HUES6 (cell line): ENCODE measurements at regions not wholly inside any gene's neighbourhood (a gene's known extent, or its start where the extent isn't known, plus 50 kb on each side); places are given as distances from the start of the nearest gene placed in this dataset.

Source experiments
- H3K27ac ChIP-seq: 2 replicates; pipeline ENCODE4 v1.7.0; 2013; ENCODE audit warnings: low read depth, mild to moderate bottlenecking, low read length, inconsistent platforms
- H3K27me3 ChIP-seq: 2 replicates; pipeline ENCODE4 v1.6.1; 2013; ENCODE audit warnings: low read length; ENCODE audit not compliant: control insufficient read depth, insufficient read depth
- H3K36me3 ChIP-seq: 2 replicates; pipeline ENCODE4 v1.6.1; 2013; ENCODE audit warnings: low read length; ENCODE audit not compliant: control insufficient read depth, insufficient read depth
- H3K4me1 ChIP-seq: 2 replicates; pipeline ENCODE4 v1.6.1; 2013; ENCODE audit warnings: low read length; ENCODE audit not compliant: control insufficient read depth, insufficient read depth
- H3K4me3 ChIP-seq: 2 replicates; pipeline ENCODE4 v1.5.1; 2013; ENCODE audit warnings: low read depth, low read length
- H3K9ac ChIP-seq: one replicate; pipeline ENCODE4 v1.6.1; 2013; ENCODE audit warnings: mild to moderate bottlenecking, low read length
- H3K9me3 ChIP-seq: 2 replicates; pipeline ENCODE4 v1.6.1; 2013; ENCODE audit warnings: low read depth, low read length; ENCODE audit not compliant: control insufficient read depth, insufficient read depth

GRCh38 chr2:49262801-49263560, 108.7 kb upstream of the FSHR start:
- Histone ChIP-seq H3K4me3 (no peak overlapping the region), H3K4me1 (no peaks in the 10 kb centered on the region), H3K27ac (no peak overlapping the region), H3K27me3 (no peaks in the 10 kb centered on the region), H3K36me3 (no peaks in the 10 kb centered on the region), H3K9me3 (no peaks in the 10 kb centered on the region), H3K9ac (no peak overlapping the region)

GRCh38 chr2:49261781-49262180, 107.5 kb upstream of the FSHR start:
- no peaks in the 10 kb centered on the region for H3K4me1 ChIP-seq
- H3K9me3 ChIP-seq = no peaks in the 10 kb centered on the region
- H3K9ac ChIP-seq = no peak overlapping the region
- H3K36me3 ChIP-seq = no peaks in the 10 kb centered on the region
- H3K4me3 ChIP-seq = no peak overlapping the region
- H3K27ac ChIP-seq = no peak overlapping the region
- H3K27me3 ChIP-seq = no peaks in the 10 kb centered on the region

GRCh38 chr2:49260979-49261538, 106.7 kb upstream of the FSHR start:
- H3K9ac ChIP-seq = no peak overlapping the region
- no peak overlapping the region for H3K4me3 ChIP-seq
- H3K4me1 ChIP-seq = no peaks in the 10 kb centered on the region
- no peak overlapping the region for H3K27ac ChIP-seq
- H3K36me3 ChIP-seq = no peaks in the 10 kb centered on the region
- H3K27me3 ChIP-seq = no peaks in the 10 kb centered on the region
- no peaks in the 10 kb centered on the region for H3K9me3 ChIP-seq

- H3K9me3 ChIP-seq = no peaks in the 10 kb centered on the region
- no peak overlapping the region for H3K9ac ChIP-seq
- no peaks in the 10 kb centered on the region for H3K27me3 ChIP-seq
- H3K4me1 ChIP-seq = no peaks in the 10 kb centered on the region
- no peak overlapping the region for H3K27ac ChIP-seq
- H3K36me3 ChIP-seq = no peaks in the 10 kb centered on the region
- no peak overlapping the region for H3K4me3 ChIP-seq
These were observed 105.6 kb upstream of the FSHR start for GRCh38 chr2:49259926-49260325.

GRCh38 chr2:49255409-49255971, 101.2 kb upstream of the FSHR start:
- Histone ChIP-seq H3K27me3 (no peaks in the 10 kb centered on the region), H3K27ac (no peak overlapping the region), H3K36me3 (no peaks in the 10 kb centered on the region), H3K9me3 (no peaks in the 10 kb centered on the region), H3K4me1 (no peaks in the 10 kb centered on the region), H3K4me3 (no peak overlapping the region), H3K9ac (no peak overlapping the region)

- Histone ChIP-seq H3K9me3 (no peaks in the 10 kb centered on the region), H3K27me3 (no peaks in the 10 kb centered on the region), H3K27ac (no peak overlapping the region), H3K4me1 (no peaks in the 10 kb centered on the region), H3K36me3 (no peaks in the 10 kb centered on the region), H3K4me3 (no peak overlapping the region), H3K9ac (no peak overlapping the region)
These were observed 100.1 kb upstream of the FSHR start for GRCh38 chr2:49254401-49254800.

- no peak overlapping the region for H3K9ac ChIP-seq
- H3K27ac ChIP-seq = no peak overlapping the region
- H3K4me1 ChIP-seq = no peaks in the 10 kb centered on the region
- no peaks in the 10 kb centered on the region for H3K36me3 ChIP-seq
- no peak overlapping the region for H3K4me3 ChIP-seq
- H3K27me3 ChIP-seq = no peaks in the 10 kb centered on the region
- no peaks in the 10 kb centered on the region for H3K9me3 ChIP-seq
These were observed 97.5 kb upstream of the FSHR start for GRCh38 chr2:49251766-49252165.

- H3K4me3 ChIP-seq = no peak overlapping the region
- no peaks in the 10 kb centered on the region for H3K4me1 ChIP-seq
- H3K36me3 ChIP-seq = no peaks in the 10 kb centered on the region
- no peak overlapping the region for H3K27ac ChIP-seq
- H3K9ac ChIP-seq = no peak overlapping the region
- H3K27me3 ChIP-seq = no peaks in the 10 kb centered on the region
- H3K9me3 ChIP-seq = no peaks in the 10 kb centered on the region
These were observed 96.9 kb upstream of the FSHR start for GRCh38 chr2:49251251-49251650.

GRCh38 chr2:49248506-49248905, 94.2 kb upstream of the FSHR start:
- Histone ChIP-seq H3K27ac (no peak overlapping the region), H3K36me3 (no peaks in the 10 kb centered on the region), H3K4me3 (no peak overlapping the region), H3K27me3 (no peaks in the 10 kb centered on the region), H3K9me3 (no peaks in the 10 kb centered on the region), H3K9ac (no peak overlapping the region), H3K4me1 (no peaks in the 10 kb centered on the region)

GRCh38 chr2:49241991-49242390, 87.7 kb upstream of the FSHR start:
- H3K27me3 ChIP-seq = no peaks in the 10 kb centered on the region
- no peaks in the 10 kb centered on the region for H3K36me3 ChIP-seq
- no peaks in the 10 kb centered on the region for H3K4me1 ChIP-seq
- H3K4me3 ChIP-seq = no peak overlapping the region
- H3K9ac ChIP-seq = no peak overlapping the region
- no peaks in the 10 kb centered on the region for H3K9me3 ChIP-seq
- no peak overlapping the region for H3K27ac ChIP-seq

- Histone ChIP-seq H3K9me3 (no peaks in the 10 kb centered on the region), H3K9ac (no peak overlapping the region), H3K4me3 (no peak overlapping the region), H3K4me1 (no peaks in the 10 kb centered on the region), H3K27ac (no peak overlapping the region), H3K27me3 (no peaks in the 10 kb centered on the region), H3K36me3 (no peaks in the 10 kb centered on the region)
These were observed 87.2 kb upstream of the FSHR start for GRCh38 chr2:49241501-49241900.
